Large intestine (tissue), 3 donors: ENCODE measurements at regions not wholly inside any gene's neighbourhood (a gene's known extent, or its start where the extent isn't known, plus 50 kb on each side); places are given as distances from the start of the nearest gene placed in this dataset.

Experiments used
- DNase-seq, 2 donors: peaks; one replicate each; pipeline versions ENCODE4 v3.0.0 to v3.0.0-alpha.2; 2013
- H3K27ac ChIP-seq: one replicate; pipeline ENCODE4 v1.5.1; 2013; ENCODE audit warnings: low read length
- H3K27me3 ChIP-seq: 2 replicates; pipeline ENCODE4 v1.6.1; 2013; ENCODE audit warnings: low read length; ENCODE audit not compliant: control insufficient read depth, insufficient read depth
- H3K36me3 ChIP-seq: 2 replicates; pipeline ENCODE4 v1.6.1; 2013; ENCODE audit warnings: low read length; ENCODE audit not compliant: control insufficient read depth, insufficient read depth
- H3K4me1 ChIP-seq: one replicate; pipeline ENCODE4 v1.6.1; 2013; ENCODE audit warnings: low read length; ENCODE audit not compliant: control insufficient read depth, insufficient read depth
- H3K4me3 ChIP-seq: one replicate; pipeline ENCODE4 v1.5.1; 2013; ENCODE audit warnings: low read length
- H3K9me3 ChIP-seq: one replicate; pipeline ENCODE4 v1.6.1; 2013; ENCODE audit warnings: mild to moderate bottlenecking, low read depth, low read length, moderate library complexity; ENCODE audit not compliant: control insufficient read depth
- WGBS: methylation state at CpG from one replicate; pipeline ENCODE4 v1.1.5; 2013; ENCODE audit warnings: low lambda C conversion rate; ENCODE audit not compliant: insufficient coverage; 5-methylcytosine and 5-hydroxymethylcytosine counted together

GRCh38 chr9:19614294-19614693, 174.5 kb downstream of the SLC24A2 start:
- Histone ChIP-seq H3K36me3 (no peaks in the 10 kb centered on the region), H3K4me3 (no peak overlapping the region), H3K27me3 (no peaks in the 10 kb centered on the region), H3K9me3 (no peaks in the 10 kb centered on the region), H3K27ac (no peak overlapping the region), H3K4me1 (no peaks in the 10 kb centered on the region)
- DNase-seq: no peak

- Histone ChIP-seq H3K36me3 (no peaks in the 10 kb centered on the region), H3K27ac (no peak overlapping the region), H3K9me3 (no peaks in the 10 kb centered on the region), H3K27me3 (no peaks in the 10 kb centered on the region), H3K4me1 (no peaks in the 10 kb centered on the region), H3K4me3 (no peak overlapping the region)
- no peak for DNase-seq
- WGBS: 100% methylated on average over 2 of the region's 2 CpGs
Measured at GRCh38 chr9:19600538-19600937, 188.3 kb downstream of the SLC24A2 start.

- Histone ChIP-seq H3K4me3 (no peak overlapping the region), H3K4me1 (no peaks in the 10 kb centered on the region), H3K9me3 (no peaks in the 10 kb centered on the region), H3K27ac (no peak overlapping the region), H3K27me3 (no peaks in the 10 kb centered on the region), H3K36me3 (no peaks in the 10 kb centered on the region)
- DNase-seq: no peak
- 100% methylated on average over 1 of the region's 2 CpGs for WGBS
Measured at GRCh38 chr9:19598722-19599121, 189.9 kb downstream of the ACER2 start.

- no peak for DNase-seq
- H3K9me3 ChIP-seq: no peaks in the 10 kb centered on the region
- no peaks in the 10 kb centered on the region for H3K36me3 ChIP-seq
- no peaks in the 10 kb centered on the region for H3K27me3 ChIP-seq
- no peaks in the 10 kb centered on the region for H3K4me1 ChIP-seq
- H3K27ac ChIP-seq: no peak overlapping the region
- no CpG with 5 or more reads among the region's 4 CpGs for WGBS
- no peak overlapping the region for H3K4me3 ChIP-seq
Measured at GRCh38 chr9:19597176-19597575, 188.4 kb downstream of the ACER2 start.

- no peak overlapping the region for H3K4me3 ChIP-seq
- no peaks in the 10 kb centered on the region for H3K36me3 ChIP-seq
- no peak overlapping the region for H3K27ac ChIP-seq
- 100% methylated on average over 1 of the region's 2 CpGs for WGBS
- no peaks in the 10 kb centered on the region for H3K9me3 ChIP-seq
- H3K27me3 ChIP-seq: no peaks in the 10 kb centered on the region
- H3K4me1 ChIP-seq: no peaks in the 10 kb centered on the region
- DNase-seq: no peak
Measured at GRCh38 chr9:19595003-19595402, 186.2 kb downstream of the ACER2 start.

- H3K4me1 ChIP-seq: no peaks in the 10 kb centered on the region
- no peak overlapping the region for H3K27ac ChIP-seq
- no peaks in the 10 kb centered on the region for H3K36me3 ChIP-seq
- no peaks in the 10 kb centered on the region for H3K27me3 ChIP-seq
- H3K4me3 ChIP-seq: no peak overlapping the region
- WGBS: no CpG with 5 or more reads among the region's 1 CpG
- no peak for DNase-seq
- no peaks in the 10 kb centered on the region for H3K9me3 ChIP-seq
Measured at GRCh38 chr9:19587678-19588077, 178.9 kb downstream of the ACER2 start.

GRCh38 chr9:19583890-19584289, 175.1 kb downstream of the ACER2 start:
- Histone ChIP-seq H3K4me3 (no peak overlapping the region), H3K27ac (no peak overlapping the region)
- no CpG with 5 or more reads among the region's 1 CpG for WGBS

GRCh38 chr9:19577411-19577810, 168.6 kb downstream of the ACER2 start:
- DNase-seq: no peak
- Histone ChIP-seq H3K27ac (no peak overlapping the region), H3K4me1 (no peaks in the 10 kb centered on the region), H3K36me3 (no peaks in the 10 kb centered on the region), H3K9me3 (no peaks in the 10 kb centered on the region), H3K27me3 (no peaks in the 10 kb centered on the region), H3K4me3 (no peak overlapping the region)
- WGBS: no CpG with 5 or more reads among the region's 3 CpGs

More at GRCh38 chr9:19583890-19584289, 175.1 kb downstream of the ACER2 start:
- H3K36me3 ChIP-seq: no peaks in the 10 kb centered on the region
- no peaks in the 10 kb centered on the region for H3K27me3 ChIP-seq
- H3K4me1 ChIP-seq: no peaks in the 10 kb centered on the region
- DNase-seq: no peak
- H3K9me3 ChIP-seq: no peaks in the 10 kb centered on the region

GRCh38 chr9:19568946-19569345, 160.1 kb downstream of the ACER2 start:
- H3K36me3 ChIP-seq: no peaks in the 10 kb centered on the region
- no peak overlapping the region for H3K27ac ChIP-seq
- 63% methylated on average over 2 of the region's 3 CpGs for WGBS
- no peak for DNase-seq
- H3K9me3 ChIP-seq: no peaks in the 10 kb centered on the region
- H3K4me1 ChIP-seq: no peaks in the 10 kb centered on the region
- H3K27me3 ChIP-seq: no peaks in the 10 kb centered on the region
- no peak overlapping the region for H3K4me3 ChIP-seq

- H3K27me3 ChIP-seq: no peaks in the 10 kb centered on the region
- H3K36me3 ChIP-seq: no peaks in the 10 kb centered on the region
- DNase-seq: no peak
- no peaks in the 10 kb centered on the region for H3K4me1 ChIP-seq
- no peak overlapping the region for H3K4me3 ChIP-seq
- WGBS: 92% methylated on average over 2 of the region's 3 CpGs
- no peak overlapping the region for H3K27ac ChIP-seq
- H3K9me3 ChIP-seq: no peaks in the 10 kb centered on the region
Measured at GRCh38 chr9:19564396-19565061, 155.7 kb downstream of the ACER2 start.

GRCh38 chr9:19555214-19555613, 146.4 kb downstream of the ACER2 start:
- H3K27ac ChIP-seq: no peak overlapping the region
- WGBS: 100% methylated on average over 1 of the region's 4 CpGs
- DNase-seq: no peak
- no peaks in the 10 kb centered on the region for H3K27me3 ChIP-seq
- peaks cover 5% of the 10 kb centered on the region for H3K9me3 ChIP-seq
- H3K4me3 ChIP-seq: no peak overlapping the region
- H3K36me3 ChIP-seq: no peaks in the 10 kb centered on the region
- H3K4me1 ChIP-seq: no peaks in the 10 kb centered on the region
